ENCODE measurements at regions not wholly inside any gene's neighbourhood (a gene's known extent, or its start where the extent isn't known, plus 50 kb on each side); places are given as distances from the start of the nearest gene placed in this dataset.
"Not testable (repeated sequence)": the region's sequence is repeated elsewhere in the genome, so short reads cannot be mapped to it uniquely, and the experiment has no call there.

GRCh38 chr3:159293493-159293892 is 491.6 kb downstream of the MFSD1 start:
- WGBS (ENCODE audit: insufficient coverage), result no CpG with 5 or more reads among the region's 1 CpG
- no peaks in the 10 kb centered on the region for H3K36me3 ChIP-seq (ENCODE audit: control insufficient read depth, insufficient read depth, low read length)
- no peaks in the 10 kb centered on the region for H3K27me3 ChIP-seq (ENCODE audit: control insufficient read depth, insufficient read depth, low read length)
- H3K36me3 Mint-ChIP-seq, result no peaks in the 10 kb centered on the region
- peaks cover 9 to 12% of the 10 kb centered on the region in 2 donors for H3K9me3 Mint-ChIP-seq
- no peak overlapping the region for H3K27ac ChIP-seq (ENCODE audit: low read length)
- no peak overlapping the region for H3K4me3 ChIP-seq (ENCODE audit: low read length)
- no peak overlapping the region for H3K4me3 Mint-ChIP-seq
- ATAC-seq, result no peak
- no peaks in the 10 kb centered on the region for H3K27me3 Mint-ChIP-seq (ENCODE audit: low read depth in 2 of 2)
- TF ChIP-seq, protein P1, sequence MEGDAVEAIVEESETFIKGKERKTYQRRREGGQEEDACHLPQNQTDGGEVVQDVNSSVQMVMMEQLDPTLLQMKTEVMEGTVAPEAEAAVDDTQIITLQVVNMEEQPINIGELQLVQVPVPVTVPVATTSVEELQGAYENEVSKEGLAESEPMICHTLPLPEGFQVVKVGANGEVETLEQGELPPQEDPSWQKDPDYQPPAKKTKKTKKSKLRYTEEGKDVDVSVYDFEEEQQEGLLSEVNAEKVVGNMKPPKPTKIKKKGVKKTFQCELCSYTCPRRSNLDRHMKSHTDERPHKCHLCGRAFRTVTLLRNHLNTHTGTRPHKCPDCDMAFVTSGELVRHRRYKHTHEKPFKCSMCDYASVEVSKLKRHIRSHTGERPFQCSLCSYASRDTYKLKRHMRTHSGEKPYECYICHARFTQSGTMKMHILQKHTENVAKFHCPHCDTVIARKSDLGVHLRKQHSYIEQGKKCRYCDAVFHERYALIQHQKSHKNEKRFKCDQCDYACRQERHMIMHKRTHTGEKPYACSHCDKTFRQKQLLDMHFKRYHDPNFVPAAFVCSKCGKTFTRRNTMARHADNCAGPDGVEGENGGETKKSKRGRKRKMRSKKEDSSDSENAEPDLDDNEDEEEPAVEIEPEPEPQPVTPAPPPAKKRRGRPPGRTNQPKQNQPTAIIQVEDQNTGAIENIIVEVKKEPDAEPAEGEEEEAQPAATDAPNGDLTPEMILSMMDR (IDR thresholded peaks at IDR 0.05), result no peak
- no peaks in the 10 kb centered on the region for H3K4me1 ChIP-seq (ENCODE audit: control insufficient read depth, insufficient read depth, low read length)
- H3K4me1 Mint-ChIP-seq, result no peaks in the 10 kb centered on the region
- intact Hi-C loops (cut with micrococcal nuclease), result no loop called here
- H3K27ac Mint-ChIP-seq, result no peak overlapping the region
- no peaks in the 10 kb centered on the region for H3K9me3 ChIP-seq (ENCODE audit: control insufficient read depth, insufficient read depth, low read length)
- DNase-seq, result no peak

DNA sequence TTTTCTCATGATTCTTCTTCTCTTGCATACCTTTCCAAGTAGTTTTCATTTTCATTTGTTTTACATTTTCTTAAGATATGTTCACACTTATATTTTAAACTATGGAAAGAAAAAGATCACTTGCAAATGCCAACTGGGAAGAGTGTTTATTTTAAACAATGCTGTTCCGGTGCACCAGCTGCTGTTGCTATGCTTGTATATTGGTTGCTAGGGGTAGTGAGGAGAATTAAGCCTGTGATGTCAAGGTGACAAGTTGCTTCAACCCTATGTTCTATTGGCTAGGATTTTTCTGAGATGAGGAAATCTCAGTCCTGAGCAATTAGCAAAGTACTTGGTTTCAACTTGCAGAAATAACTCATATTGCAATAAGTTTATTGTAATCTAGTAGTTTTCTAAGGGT is 500.1 kb downstream of the MFSD1 start:
- no peak overlapping the region for H3K4me3 ChIP-seq (ENCODE audit: low read length)
- no peak overlapping the region for H3K27ac Mint-ChIP-seq
- WGBS (ENCODE audit: insufficient coverage), result 90% methylated on average over 1 of the region's 1 CpG
- H3K9me3 ChIP-seq (ENCODE audit: control insufficient read depth, insufficient read depth, low read length), result no peaks in the 10 kb centered on the region
- H3K4me1 ChIP-seq (ENCODE audit: control insufficient read depth, insufficient read depth, low read length), result no peaks in the 10 kb centered on the region
- H3K36me3 ChIP-seq (ENCODE audit: control insufficient read depth, insufficient read depth, low read length), result no peaks in the 10 kb centered on the region
- peaks cover 5 to 14% of the 10 kb centered on the region in 2 donors for H3K9me3 Mint-ChIP-seq
- no peaks in the 10 kb centered on the region for H3K27me3 ChIP-seq (ENCODE audit: control insufficient read depth, insufficient read depth, low read length)
- DNase-seq (no peak), ATAC-seq (no peak)
- no peak overlapping the region for H3K27ac ChIP-seq (ENCODE audit: low read length)
- TF ChIP-seq, protein P1 (IDR thresholded peaks at IDR 0.05), result no peak
- H3K4me1 Mint-ChIP-seq, result no peaks in the 10 kb centered on the region
- intact Hi-C loops (cut with micrococcal nuclease), result no loop called here
- no peak overlapping the region for H3K4me3 Mint-ChIP-seq
- H3K27me3 Mint-ChIP-seq (ENCODE audit: low read depth in 2 of 2), result no peaks in the 10 kb centered on the region
- H3K36me3 Mint-ChIP-seq, result no peaks in the 10 kb centered on the region

- H3K9me3 Mint-ChIP-seq, result peaks cover 5 to 15% of the 10 kb centered on the region in 2 donors
- no peaks in the 10 kb centered on the region for H3K27me3 Mint-ChIP-seq (ENCODE audit: low read depth in 2 of 2)
- no peaks in the 10 kb centered on the region for H3K4me1 Mint-ChIP-seq
Observed at GRCh38 chr3:159305017-159305416, 503.2 kb downstream of the MFSD1 start.

GRCh38 chr3:159316706-159317105 is 514.9 kb downstream of the MFSD1 start:
- H3K27me3 ChIP-seq (ENCODE audit: control insufficient read depth, insufficient read depth, low read length); H3K4me1 Mint-ChIP-seq; H3K4me3 Mint-ChIP-seq; H3K27me3 Mint-ChIP-seq (ENCODE audit: low read depth in 2 of 2); H3K9me3 Mint-ChIP-seq; H3K9me3 ChIP-seq (ENCODE audit: control insufficient read depth, insufficient read depth, low read length); H3K36me3 ChIP-seq (ENCODE audit: control insufficient read depth, insufficient read depth, low read length); H3K4me3 ChIP-seq (ENCODE audit: low read length); H3K36me3 Mint-ChIP-seq; H3K27ac ChIP-seq (ENCODE audit: low read length); H3K27ac Mint-ChIP-seq; ATAC-seq; DNase-seq; intact Hi-C loops (cut with micrococcal nuclease); H3K4me1 ChIP-seq (ENCODE audit: control insufficient read depth, insufficient read depth, low read length): not testable (repeated sequence)
- 54% methylated on average over 2 of the region's 3 CpGs for WGBS (ENCODE audit: insufficient coverage)

More at GRCh38 chr3:159305017-159305416, 503.2 kb downstream of the MFSD1 start:
- intact Hi-C loops (cut with micrococcal nuclease), result no loop called here
- Histone ChIP-seq H3K4me1 (ENCODE audit: control insufficient read depth, insufficient read depth, low read length) (no peaks in the 10 kb centered on the region), H3K27ac (ENCODE audit: low read length) (no peak overlapping the region), H3K4me3 (ENCODE audit: low read length) (no peak overlapping the region), H3K9me3 (ENCODE audit: control insufficient read depth, insufficient read depth, low read length) (no peaks in the 10 kb centered on the region), H3K36me3 (ENCODE audit: control insufficient read depth, insufficient read depth, low read length) (no peaks in the 10 kb centered on the region), H3K27me3 (ENCODE audit: control insufficient read depth, insufficient read depth, low read length) (no peaks in the 10 kb centered on the region)
- H3K36me3 Mint-ChIP-seq, result no peaks in the 10 kb centered on the region
- DNase-seq (no peak), ATAC-seq (no peak)
- H3K4me3 Mint-ChIP-seq, result no peak overlapping the region
- no peak overlapping the region for H3K27ac Mint-ChIP-seq
- TF ChIP-seq, protein P1 (IDR thresholded peaks at IDR 0.05), result no peak

Measured in natural killer cell (primary cell).